HCT116 (cell line): ENCODE measurements at regions not wholly inside any gene's neighbourhood (a gene's known extent, or its start where the extent isn't known, plus 50 kb on each side); places are given as distances from the start of the nearest gene placed in this dataset.

Experiments used
- ATAC-seq: fragments of 200-7000 bp; cut with Tn5 transposase; 2 replicates; pipeline ENCODE4 v1.9.1; 2020; ENCODE audit warnings: mild to moderate bottlenecking, moderate library complexity
- BruUV-seq: library from RNA; stranded (reverse); fragments of 400-500 nt; replicated peaks from 2 replicates; lab custom pipeline; 2021; lab: Mats Ljungman, UMichigan
- CTCF ChIA-PET: fragments of 300-600 bp; sonication (Branson Sonifier 250); formaldehyde crosslinking; loops from one replicate; lab custom pipeline; 2021; ENCODE audit warnings: antibody characterized with exemption; lab: Charles Lee
- POLR2A ChIA-PET: fragments of 300-600, 350-600 bp; sonication (Branson Sonifier 250); formaldehyde crosslinking; loops from one replicate; lab custom pipeline; 2021; ENCODE audit warnings: antibody characterized with exemption; lab: Charles Lee
- RAD21 ChIA-PET, 2 experiments: fragments of 300-600 bp; sonication (Branson Sonifier 250); formaldehyde crosslinking; loops; one replicate each; lab custom pipeline; 2023; ENCODE audit warnings: low total read pairs in 2 of 2; ENCODE audit not compliant: uncharacterized antibody in 2 of 2, unreplicated experiment in 2 of 2, low non-redundant PET in 1 of 2; lab: Charles Lee
- DNase-seq: peaks from one replicate; pipeline ENCODE4 v3.0.0-alpha.2; 2010; ENCODE audit warnings: low read depth, low spot score
- H2AFZ ChIP-seq: fragments of 200-600 bp; shearing (Covaris generic), sonication (generic); 2 replicates; pipeline ENCODE4 v1.6.1; 2017; ENCODE audit warnings: low read depth, mixed run types, mixed read lengths, antibody characterized with exemption, low read length; ENCODE audit not compliant: poor library complexity, severe bottlenecking
- H3K27ac ChIP-seq: 2 replicates; pipeline ENCODE4 v1.5.1; 2012; ENCODE audit warnings: low read depth, low read length
- H3K27me3 ChIP-seq: fragments of 200-600 bp; sonication (generic); 2 replicates; pipeline ENCODE4 v1.6.1; 2016; ENCODE audit warnings: mixed run types, low read length, mixed read lengths; ENCODE audit not compliant: insufficient read depth
- H3K36me3 ChIP-seq, 2 experiments: fragments of 200-500 bp in 1 of 2; fragments of 200-600 bp in 1 of 2; sonication (Bioruptor generic) in 1 of 2; sonication (generic) in 1 of 2; 2 replicates each; pipeline versions ENCODE4 v1.5.1 to v1.6.1; 2014 to 2016; ENCODE audit warnings: low read length in 2 of 2, inconsistent platforms in 1 of 2, mixed read lengths in 1 of 2, mixed run types in 1 of 2; ENCODE audit not compliant: insufficient read depth in 2 of 2, control insufficient read depth in 1 of 2
- H3K4me1 ChIP-seq, 2 experiments: fragments of 200-600 bp in 1 of 2; sonication (generic) in 1 of 2; 2 replicates each; pipeline versions ENCODE4 v1.5.1 to v1.6.1; 2012 to 2017; ENCODE audit warnings: low read length in 2 of 2, inconsistent platforms in 1 of 2, mild to moderate bottlenecking in 1 of 2, mixed read lengths in 1 of 2, mixed run types in 1 of 2, moderate library complexity in 1 of 2; ENCODE audit not compliant: insufficient read depth in 2 of 2, control insufficient read depth in 1 of 2
- H3K4me2 ChIP-seq: fragments of 200-600 bp; sonication (generic); 2 replicates; pipeline ENCODE4 v1.6.1; 2017; ENCODE audit warnings: mixed run types, low read length, mixed read lengths
- H3K4me3 ChIP-seq, 2 experiments: fragments of 200-600 bp in 1 of 2; sonication (generic) in 1 of 2; replicated peaks in 1 of 2; 2 replicates each; pipeline ENCODE4 v1.5.1; 2011 to 2016; ENCODE audit warnings: low read length in 2 of 2, control low read depth in 1 of 2, low read depth in 1 of 2, mild to moderate bottlenecking in 1 of 2, mixed read lengths in 1 of 2, mixed run types in 1 of 2
- H3K79me2 ChIP-seq: fragments of 200-600 bp; sonication (generic); 2 replicates; pipeline ENCODE4 v1.6.1; 2017; ENCODE audit warnings: mild to moderate bottlenecking, mixed run types, low read length, moderate library complexity, mixed read lengths; ENCODE audit not compliant: insufficient read depth
- H3K9ac ChIP-seq: fragments of 200-600 bp; sonication (generic); 2 replicates; pipeline ENCODE4 v1.6.1; 2016; ENCODE audit warnings: low read length, mixed read lengths
- H3K9me2 ChIP-seq: fragments of 200-600 bp; sonication (generic), shearing (Covaris generic); 2 replicates; pipeline ENCODE4 v1.6.1; 2017; ENCODE audit warnings: mixed run types, mild to moderate bottlenecking, moderate library complexity; ENCODE audit not compliant: insufficient read depth
- H3K9me3 ChIP-seq, 2 experiments: fragments of 200-500 bp in 1 of 2; fragments of 200-600 bp in 1 of 2; sonication (Bioruptor generic) in 1 of 2; sonication (generic) in 1 of 2; 2 replicates each; pipeline ENCODE4 v1.6.1; 2014 to 2017; ENCODE audit warnings: low read length in 2 of 2, mixed read lengths in 2 of 2, inconsistent platforms in 1 of 2, low read depth in 1 of 2, mild to moderate bottlenecking in 1 of 2, mixed run types in 1 of 2, moderate library complexity in 1 of 2; ENCODE audit not compliant: control insufficient read depth in 1 of 2, insufficient read depth in 1 of 2
- H4K20me1 ChIP-seq: fragments of 200-600 bp; sonication (generic), shearing (Covaris generic); 2 replicates; pipeline ENCODE4 v1.6.1; 2017; ENCODE audit warnings: mixed run types, mild to moderate bottlenecking, moderate library complexity; ENCODE audit not compliant: insufficient read depth
- ATF3 ChIP-seq: IDR thresholded peaks from 2 replicates; pipeline ENCODE4 v1.6.1; 2012
- CEBPB ChIP-seq: IDR thresholded peaks from 2 replicates; pipeline ENCODE4 v1.6.1; 2012; ENCODE audit warnings: low read depth
- EGR1 ChIP-seq: IDR thresholded peaks from 2 replicates; pipeline ENCODE4 v1.6.1; 2012; ENCODE audit warnings: low read depth
- ELF1 ChIP-seq: IDR thresholded peaks from 2 replicates; pipeline ENCODE4 v1.6.1; 2012; ENCODE audit warnings: low read depth, borderline replicate concordance
- EZH2 ChIP-seq: fragments of 200-600 bp; sonication (generic); IDR thresholded peaks from 2 replicates; pipeline ENCODE4 v1.6.1; 2017; ENCODE audit warnings: antibody characterized with exemption, mixed run types
- EZH2phosphoT487 ChIP-seq: fragments of 200-600 bp; IDR thresholded peaks from 2 replicates; pipeline ENCODE4 v1.6.1; 2018; ENCODE audit warnings: antibody characterized with exemption, borderline replicate concordance
- FOSL1 ChIP-seq: IDR thresholded peaks from 2 replicates; pipeline ENCODE4 v1.6.1; 2012; ENCODE audit warnings: low read depth
- MAX ChIP-seq: IDR thresholded peaks from 2 replicates; pipeline ENCODE4 v1.6.1; 2012
- POLR2AphosphoS5 ChIP-seq: IDR thresholded peaks from 2 replicates; pipeline ENCODE4 v1.6.1; 2011; ENCODE audit warnings: mild to moderate bottlenecking, low read depth, low read length, moderate library complexity
- REST ChIP-seq: IDR thresholded peaks from 2 replicates; pipeline ENCODE4 v1.6.1; 2012; ENCODE audit warnings: low read depth
- SRF ChIP-seq: IDR thresholded peaks from 2 replicates; pipeline ENCODE4 v1.6.1; 2012; ENCODE audit warnings: low read depth
- TCF7L2 ChIP-seq: IDR thresholded peaks from 2 replicates; pipeline ENCODE4 v1.7.0; 2011; ENCODE audit warnings: borderline replicate concordance, inconsistent platforms; ENCODE audit not compliant: insufficient read depth, insufficient read length; ENCODE audit errors: extremely low read depth
- ZBTB33 ChIP-seq: IDR thresholded peaks from 2 replicates; pipeline ENCODE4 v1.6.1; 2011; ENCODE audit warnings: mild to moderate bottlenecking, low read length, moderate library complexity; ENCODE audit not compliant: insufficient replicate concordance; ENCODE audit errors: extremely low read depth
- ZFX ChIP-seq: fragments of 450-650 bp; IDR thresholded peaks from 2 replicates; pipeline ENCODE4 v1.6.1; 2017
- ZNF274 ChIP-seq: fragments of 200-500 bp; sonication (Bioruptor generic); IDR thresholded peaks from 2 replicates; pipeline ENCODE4 v1.6.1; 2014; ENCODE audit warnings: mild to moderate bottlenecking, low read depth, low read length, inconsistent platforms
- intact Hi-C: fragments of 100-400 bp; cut with micrococcal nuclease; formaldehyde crosslinking; loops from 2 replicates; pipeline ENCODE4 v1.10.0; 2022

GRCh38 chrY:8064500-8064899, 1152.9 kb upstream of the AMELY start (continued):
- TF ChIP-seq CEBPB: no peak
- TF ChIP-seq SRF: no peak
- TF ChIP-seq, all 23 proteins: peak for 0

- H2AFZ ChIP-seq: no peak overlapping the region
- CTCF ChIA-PET: no interaction called here
- RAD21 ChIA-PET: no interaction called here
- ATAC-seq (no peak), DNase-seq (no peak)
- H3K79me2 ChIP-seq: no peaks in the 10 kb centered on the region
- BruUV-seq: no TSS peak
- H4K20me1 ChIP-seq: no peaks in the 10 kb centered on the region
- no peaks in the 10 kb centered on the region for H3K36me3 ChIP-seq
- intact Hi-C loops: no loop called here
- H3K27ac ChIP-seq: no peak overlapping the region
- no peak overlapping the region for H3K4me3 ChIP-seq
- H3K4me2 ChIP-seq: no peak overlapping the region
- POLR2A ChIA-PET: no interaction called here
- no peaks in the 10 kb centered on the region for H3K4me1 ChIP-seq
- no peaks in the 10 kb centered on the region for H3K27me3 ChIP-seq
- no peaks in the 10 kb centered on the region for H3K9me2 ChIP-seq
- no peaks in the 10 kb centered on the region for H3K9me3 ChIP-seq
- TF ChIP-seq REST: no peak
- no peak for TF ChIP-seq EGR1
- no peak for TF ChIP-seq ELF1
- no peak for TF ChIP-seq ATF3
- no peak for TF ChIP-seq CEBPB
- no peak for TF ChIP-seq POLR2AphosphoS5
- TF ChIP-seq SRF: no peak
- no peak for TF ChIP-seq ZNF274
- TF ChIP-seq MAX: no peak
- TF ChIP-seq EZH2: no peak
- TF ChIP-seq EZH2phosphoT487: no peak
- TF ChIP-seq FOSL1: no peak
- TF ChIP-seq ZFX: no peak
- no peak for TF ChIP-seq TCF7L2
- TF ChIP-seq ZBTB33: no peak
- H3K9ac ChIP-seq: no peak overlapping the region
These were observed 1152.4 kb upstream of the AMELY start for GRCh38 chrY:8063973-8064372.
